ENCODE measurements at regions not wholly inside any gene's neighbourhood (a gene's known extent, or its start where the extent isn't known, plus 50 kb on each side); places are given as distances from the start of the nearest gene placed in this dataset.

- Histone ChIP-seq H3K4me1 (ENCODE audit: insufficient read depth) (no peaks in the 10 kb centered on the region), H2AFZ (no peak overlapping the region), H4K20me1 (replicated peaks; ENCODE audit: insufficient read depth) (no peaks in the 10 kb centered on the region), H3K36me3 (ENCODE audit: insufficient read depth) (no peaks in the 10 kb centered on the region), H3K4me3 (no peak overlapping the region), H3F3A (replicated peaks; ENCODE audit: low read depth) (no peaks in the 10 kb centered on the region), H3K27me3 (ENCODE audit: insufficient read depth) (no peaks in the 10 kb centered on the region), H3K4me2 (no peak overlapping the region), H3K27ac (ENCODE audit: low read depth) (no peak overlapping the region), H3K79me2 (replicated peaks; ENCODE audit: insufficient read depth) (no peaks in the 10 kb centered on the region), H3K9me2 (ENCODE audit: insufficient read depth) (no peaks in the 10 kb centered on the region)
- TF ChIP-seq STAT1 (IDR thresholded peaks at IDR 0.05; ENCODE audit: unreplicated experiment) (no peak), EZH2 (IDR thresholded peaks at IDR 0.05; ENCODE audit: low read depth, unreplicated experiment) (no peak), CTCF (conservative IDR thresholded peaks at IDR 0.05; ENCODE audit: low read depth in 2 of 2) (no peak), ETS1 (IDR thresholded peaks at IDR 0.05) (no peak), EZH2phosphoT487 (IDR thresholded peaks at IDR 0.05; ENCODE audit: unreplicated experiment) (no peak), POLR2AphosphoS5 (IDR thresholded peaks at IDR 0.05; ENCODE audit: low read depth) (no peak), ZNF462 (CRISPR knock-in tag; IDR thresholded peaks at IDR 0.05) (no peak), REST (IDR thresholded peaks at IDR 0.05; ENCODE audit: unreplicated experiment) (no peak), ZNF331 (CRISPR knock-in tag; IDR thresholded peaks at IDR 0.05; ENCODE audit: low read depth) (no peak), ZNF114 (CRISPR knock-in tag; IDR thresholded peaks at IDR 0.05) (no peak), NANOG (IDR thresholded peaks at IDR 0.05; ENCODE audit: borderline replicate concordance) (no peak), JUNB (IDR thresholded peaks at IDR 0.05; ENCODE audit: unreplicated experiment) (no peak), CREB1 (CRISPR knock-in tag; IDR thresholded peaks at IDR 0.05; ENCODE audit: low read depth) (no peak)
- no peak for ATAC-seq
- Mint-ChIP-seq H3K27me3 (ENCODE audit: insufficient read depth, low read depth, poor library complexity) (peaks cover 2% of the 10 kb centered on the region), H3K4me1 (no peaks in the 10 kb centered on the region; the same call in 2 of the 3 replicates), H3K27ac (no peak overlapping the region), H3K4me3 (no peak overlapping the region), H3K9me3 (no peaks in the 10 kb centered on the region), H3K36me3 (ENCODE audit: low read depth) (no peaks in the 10 kb centered on the region)
- DNase-seq (ENCODE audit: low spot score), result no peak
Measured at GRCh38 chr4:94135701-94136100, 72.0 kb upstream of the SMARCAD1 start.

Data from GM23338 (cell line).